Right ventricle myocardium inferior (tissue), 1 donor: ENCODE measurements at regions not wholly inside any gene's neighbourhood (a gene's known extent, or its start where the extent isn't known, plus 50 kb on each side); places are given as distances from the start of the nearest gene placed in this dataset.

Experiments used
- ATAC-seq: fragments of 200-7000 bp; cut with Tn5 transposase; one replicate; pipeline ENCODE4 v1.9.1; 2020; ENCODE audit warnings: mild to moderate bottlenecking, moderate library complexity
- DNase-seq: peaks from one replicate; pipeline ENCODE4 v3.0.0; 2021; ENCODE audit errors: missing footprints
- intact Hi-C: fragments of 100-400 bp; cut with DNase I; formaldehyde crosslinking; loops from one replicate; pipeline ENCODE4 v1.11.0; 2022
- donor health status: DM: no; HTN: yes; CAD: no; lungs with severe emphysema.

DNA sequence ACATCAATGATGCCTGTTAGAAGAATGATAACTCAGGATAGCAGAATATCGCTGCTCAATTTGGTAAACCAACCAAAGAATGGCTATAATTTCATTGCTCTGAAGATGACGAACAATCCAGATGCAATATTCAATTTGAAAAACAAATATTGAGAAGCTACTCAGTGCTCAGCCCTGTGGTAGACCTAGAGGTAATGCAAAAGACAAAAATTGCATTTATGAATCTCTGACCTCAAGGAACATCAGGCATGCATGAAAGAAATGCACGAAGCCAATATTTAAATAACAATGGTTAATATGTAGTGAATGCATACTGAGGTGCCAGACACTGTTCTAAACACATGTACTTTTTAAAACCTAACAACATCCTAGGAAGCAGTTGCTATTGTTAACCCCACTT, 298.6 kb upstream of the TMTC1 start:
- ATAC-seq (no peak), DNase-seq (no peak)
- intact Hi-C loops: no loop called here

DNA sequence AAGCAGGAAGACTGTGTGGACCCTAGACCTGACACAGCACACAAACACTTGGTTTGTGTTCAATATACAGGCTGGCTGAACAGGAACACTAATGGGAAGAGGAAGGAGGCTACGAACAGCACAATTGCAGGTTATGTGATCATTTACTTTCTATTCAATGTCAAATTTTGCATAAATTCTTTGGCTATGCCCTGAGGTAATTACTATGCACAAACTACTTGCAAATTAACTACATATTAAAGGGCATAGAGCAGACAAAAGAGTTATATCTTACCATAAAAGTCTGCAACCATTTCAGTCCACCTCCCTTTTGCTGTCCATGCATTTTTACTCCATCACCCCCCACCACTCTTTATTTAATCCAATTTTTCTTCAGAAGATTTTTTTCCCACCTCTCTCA, 291.2 kb upstream of the TMTC1 start:
- intact Hi-C loops: no loop called here
- no peak for DNase-seq
- ATAC-seq: no peak

DNA sequence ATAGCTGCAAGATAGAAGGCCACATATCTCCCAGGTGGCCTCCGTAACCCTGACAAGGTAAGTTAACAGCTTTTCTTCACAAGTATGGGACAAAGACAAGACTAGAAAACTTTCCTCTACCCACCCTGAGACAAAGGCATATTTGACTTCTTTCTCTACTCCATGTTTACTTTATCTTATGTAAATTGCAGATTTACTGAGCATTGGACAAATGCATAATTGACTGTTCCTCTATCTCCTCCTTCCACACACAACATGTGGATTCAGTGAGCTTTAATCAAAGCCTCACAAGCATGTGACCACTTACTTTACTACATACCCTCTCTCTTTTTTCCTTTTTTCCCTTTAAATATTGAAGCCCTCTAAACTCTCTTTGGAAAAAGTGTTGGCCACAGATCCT, 289.1 kb upstream of the TMTC1 start:
- ATAC-seq (no peak), DNase-seq (no peak)
- intact Hi-C loops: no loop called here

DNA sequence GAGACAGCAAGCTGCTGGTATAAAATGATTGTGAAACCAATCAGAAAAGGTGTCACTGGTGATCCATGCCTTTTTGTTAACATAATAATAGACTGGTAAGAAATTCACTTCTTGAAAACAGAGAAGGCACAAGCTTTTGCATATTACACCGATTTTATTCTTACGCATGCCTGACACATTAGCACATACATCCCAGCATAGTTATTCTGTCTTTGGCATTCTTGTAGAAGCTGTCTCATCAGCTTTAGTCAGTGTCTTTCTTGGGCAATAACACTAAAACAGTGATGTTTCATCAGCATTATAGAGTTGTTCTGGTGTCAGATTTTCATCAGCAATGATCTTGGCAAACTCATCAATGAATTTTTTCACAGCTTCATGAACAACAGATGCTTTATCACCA, 283.4 kb upstream of the TMTC1 start:
- intact Hi-C loops: no loop called here
- no peak for DNase-seq
- ATAC-seq: no peak

DNA sequence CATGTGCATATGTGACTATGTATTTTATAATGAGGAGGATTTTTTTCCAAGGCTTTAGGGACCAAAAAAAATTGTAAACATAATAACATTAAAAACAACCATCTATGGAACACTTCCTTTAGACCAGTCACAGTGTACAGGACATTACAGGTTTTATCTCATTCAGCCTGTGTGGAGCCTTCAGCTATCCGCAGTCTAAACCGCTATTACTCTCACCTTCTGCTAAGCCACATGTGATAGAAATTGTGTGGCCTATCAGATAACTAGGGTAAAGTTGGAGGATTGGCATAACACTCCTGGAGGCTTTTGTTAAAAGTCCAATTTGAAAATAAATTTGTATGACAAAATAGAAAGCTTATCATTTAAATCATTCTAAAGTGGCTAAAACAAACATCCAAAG, 281.2 kb upstream of the TMTC1 start:
- DNase-seq: no peak
- intact Hi-C loops: no loop called here
- ATAC-seq: no peak

DNA sequence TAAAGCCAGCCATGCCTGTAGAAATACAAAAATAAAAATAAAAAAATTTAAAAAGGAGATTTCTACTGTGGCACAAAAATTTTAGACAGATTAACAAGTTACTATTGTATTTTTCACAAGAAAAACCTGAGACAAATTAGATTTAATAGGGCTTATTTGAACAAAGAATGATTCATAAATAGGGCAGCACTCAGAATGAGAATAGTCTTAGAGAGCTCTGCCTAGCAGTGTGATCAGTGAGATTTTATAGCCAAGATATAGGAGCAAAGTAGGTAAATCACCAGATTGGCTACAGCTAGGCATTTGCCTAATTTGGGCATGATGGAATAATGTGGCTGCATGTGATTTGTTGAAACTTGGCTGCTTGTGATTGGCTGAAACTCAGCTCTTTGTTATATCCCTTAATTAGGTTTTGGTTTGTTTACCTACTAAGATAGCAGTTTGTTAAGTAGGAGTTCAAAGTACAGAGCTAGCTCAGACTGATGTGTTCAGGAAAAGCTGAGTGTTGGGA, 279.7 kb upstream of the TMTC1 start:
- ATAC-seq: no peak
- intact Hi-C loops: no loop called here
- no peak for DNase-seq

DNA sequence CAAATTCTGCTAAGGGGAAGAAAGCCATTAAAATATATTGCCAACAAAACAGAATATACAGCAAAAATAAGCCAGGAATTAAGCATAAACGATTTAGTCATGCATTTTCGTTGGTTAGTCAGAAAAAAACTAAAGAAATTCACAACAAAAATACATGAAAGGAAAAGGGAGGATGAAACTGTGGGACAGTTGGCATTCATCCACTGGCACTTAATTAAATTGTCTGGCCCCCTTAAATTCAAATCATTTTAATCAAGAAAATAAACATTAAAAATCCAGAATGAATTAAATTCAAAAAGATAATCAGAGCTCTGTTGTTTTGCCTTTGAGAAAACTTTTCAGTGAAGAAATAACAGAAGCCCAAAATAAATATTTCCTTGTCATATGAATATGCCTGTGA, 264.6 kb upstream of the TMTC1 start:
- intact Hi-C loops: no loop called here
- DNase-seq: no peak
- ATAC-seq: no peak

DNA sequence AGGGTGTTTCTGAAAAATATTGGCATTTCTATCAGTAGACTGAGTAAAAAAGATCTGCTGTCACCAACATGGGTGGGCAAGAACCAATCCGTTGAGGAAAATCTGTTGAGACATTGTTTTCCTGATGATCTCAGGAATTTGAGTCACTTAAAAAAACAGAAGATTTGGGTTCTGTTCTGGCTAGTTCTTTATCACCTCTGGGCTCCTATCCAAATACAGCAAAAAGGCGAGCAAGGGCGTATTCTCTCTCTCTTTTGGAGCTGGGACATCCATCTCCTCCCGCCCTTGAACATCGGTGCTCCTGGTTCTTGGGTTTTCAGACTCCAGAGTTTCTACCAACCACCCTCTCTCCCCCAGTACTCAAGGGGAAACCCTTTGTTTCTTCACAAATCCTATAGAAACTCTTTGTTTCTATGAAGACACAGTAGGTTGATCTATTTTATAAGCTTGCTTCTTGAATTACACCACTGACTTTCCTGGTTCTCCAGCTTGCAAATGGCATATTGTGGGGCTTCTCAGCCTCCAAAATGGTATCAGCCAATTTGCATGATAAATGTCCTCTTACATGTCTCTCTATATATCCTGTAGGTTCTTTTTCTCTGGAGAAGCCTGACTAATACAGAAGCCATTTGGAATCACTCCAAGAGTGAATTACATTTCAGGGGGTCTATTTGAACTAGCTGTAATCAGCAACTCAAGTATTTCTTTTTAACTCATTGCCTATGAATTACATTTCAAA, 263.9 kb upstream of the TMTC1 start:
- DNase-seq: no peak
- intact Hi-C loops: no loop called here
- ATAC-seq: no peak

DNA sequence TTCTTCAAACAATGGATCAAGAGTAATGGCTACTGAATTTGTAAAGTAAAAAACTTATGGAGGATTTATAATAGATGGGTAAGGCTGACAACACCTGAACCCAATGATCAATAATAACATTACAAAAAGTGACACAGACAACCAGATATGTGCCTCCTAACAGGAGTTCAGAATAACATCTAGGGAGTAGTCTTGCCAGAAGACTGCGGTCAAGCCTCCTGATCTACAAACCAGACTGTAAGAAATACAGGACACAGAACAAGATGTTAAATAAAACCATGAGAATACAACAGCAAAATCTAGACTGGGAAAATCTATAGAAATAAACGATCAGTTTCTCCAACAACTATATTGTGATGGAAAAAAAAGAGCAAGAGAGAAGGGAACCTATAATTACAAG, 262.6 kb upstream of the TMTC1 start:
- intact Hi-C loops: no loop called here
- no peak for ATAC-seq
- DNase-seq: no peak

DNA sequence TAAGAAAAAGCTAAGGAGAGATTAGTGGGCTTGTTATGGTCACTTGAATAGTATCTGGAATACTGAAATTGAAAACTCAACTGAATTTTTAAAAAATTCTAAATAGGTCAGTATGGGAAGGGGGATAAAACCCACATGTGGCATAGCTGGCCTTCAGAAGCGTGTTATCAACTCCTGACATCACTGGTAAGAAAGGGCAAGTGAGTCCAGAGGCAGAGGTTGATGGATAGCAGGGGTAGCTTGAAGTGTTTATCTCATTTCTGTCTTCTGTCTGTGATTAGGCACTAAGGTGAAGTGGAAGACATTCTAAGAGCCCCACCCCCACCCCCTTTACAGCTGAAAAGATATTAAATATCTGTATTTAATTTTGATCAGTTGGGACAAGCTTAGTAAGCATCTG, 261.4 kb upstream of the TMTC1 start:
- ATAC-seq: no peak
- DNase-seq: no peak
- intact Hi-C loops: no loop called here

DNA sequence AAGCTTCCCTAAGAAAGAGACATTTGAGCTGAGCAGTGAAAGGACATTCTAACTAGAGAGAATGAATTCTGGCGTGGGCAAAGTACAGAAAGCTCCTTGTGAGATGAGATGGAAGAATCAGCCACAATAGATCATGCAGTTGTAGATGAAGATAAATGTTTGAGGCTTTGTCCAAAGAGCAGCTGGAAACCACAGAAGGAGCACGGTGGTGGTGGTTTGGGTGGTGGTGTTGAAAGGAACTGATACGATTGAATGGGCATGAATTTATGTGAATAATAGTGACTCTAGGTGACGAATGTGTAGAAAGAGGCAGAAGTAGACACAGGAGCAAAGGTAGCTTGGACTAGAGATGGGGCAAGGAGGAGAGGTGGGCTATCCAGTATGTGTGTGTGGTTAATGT, 260.5 kb upstream of the TMTC1 start:
- DNase-seq (no peak), ATAC-seq (no peak)
- intact Hi-C loops: no loop called here

DNA sequence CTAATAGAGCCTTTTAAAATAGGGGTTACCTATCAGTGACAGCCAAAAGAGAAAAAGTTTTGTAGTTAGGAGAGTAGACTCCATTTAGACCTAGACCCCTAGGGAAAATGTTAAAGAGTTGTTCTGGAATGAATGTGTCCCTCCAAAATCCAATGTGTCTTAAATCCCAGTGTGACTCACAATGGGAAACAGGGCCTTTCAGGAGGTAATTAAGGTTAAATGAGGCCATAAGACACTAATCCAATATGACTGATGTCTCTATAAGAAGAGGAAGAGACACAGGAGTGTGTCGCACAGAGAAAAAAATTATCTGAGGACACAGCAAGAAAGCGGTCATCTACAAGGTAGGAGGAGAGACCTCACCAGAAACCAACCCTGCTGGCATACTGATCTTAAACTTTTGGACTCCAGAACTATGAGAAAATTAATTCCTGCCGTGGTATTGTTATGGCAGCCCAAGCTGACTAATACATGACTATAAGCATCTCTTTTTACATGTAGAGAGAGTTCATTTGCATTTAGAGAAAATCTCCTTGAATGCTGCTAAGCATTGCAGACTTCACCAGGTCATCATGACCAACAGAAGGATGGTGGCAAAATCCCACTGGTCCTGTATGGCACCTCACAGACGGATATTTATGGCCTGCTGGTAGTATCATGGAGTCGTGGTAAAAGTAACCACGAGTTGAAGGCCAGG, 259.6 kb upstream of the TMTC1 start:
- ATAC-seq: no peak
- no peak for DNase-seq
- intact Hi-C loops: no loop called here

DNA sequence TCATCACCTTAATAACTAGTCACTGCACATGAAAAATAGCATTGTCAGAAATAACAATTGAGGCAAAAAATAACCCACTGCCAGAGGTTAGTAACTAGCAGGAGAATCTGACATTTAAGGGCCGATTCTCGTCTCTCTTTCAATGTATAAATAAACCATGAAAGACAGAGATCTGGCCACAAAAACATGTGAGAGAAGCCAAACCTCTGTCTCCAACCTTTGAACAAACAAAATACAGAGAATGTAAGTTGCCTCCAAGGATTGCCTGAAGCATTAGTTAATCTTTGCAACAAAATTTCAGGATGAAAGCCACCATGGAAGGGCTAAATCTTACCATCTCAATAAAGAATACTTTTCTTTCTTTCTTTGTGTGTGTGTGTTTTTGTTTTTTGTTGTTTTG, 257.4 kb upstream of the TMTC1 start:
- no peak for ATAC-seq
- intact Hi-C loops: no loop called here
- DNase-seq: no peak

DNA sequence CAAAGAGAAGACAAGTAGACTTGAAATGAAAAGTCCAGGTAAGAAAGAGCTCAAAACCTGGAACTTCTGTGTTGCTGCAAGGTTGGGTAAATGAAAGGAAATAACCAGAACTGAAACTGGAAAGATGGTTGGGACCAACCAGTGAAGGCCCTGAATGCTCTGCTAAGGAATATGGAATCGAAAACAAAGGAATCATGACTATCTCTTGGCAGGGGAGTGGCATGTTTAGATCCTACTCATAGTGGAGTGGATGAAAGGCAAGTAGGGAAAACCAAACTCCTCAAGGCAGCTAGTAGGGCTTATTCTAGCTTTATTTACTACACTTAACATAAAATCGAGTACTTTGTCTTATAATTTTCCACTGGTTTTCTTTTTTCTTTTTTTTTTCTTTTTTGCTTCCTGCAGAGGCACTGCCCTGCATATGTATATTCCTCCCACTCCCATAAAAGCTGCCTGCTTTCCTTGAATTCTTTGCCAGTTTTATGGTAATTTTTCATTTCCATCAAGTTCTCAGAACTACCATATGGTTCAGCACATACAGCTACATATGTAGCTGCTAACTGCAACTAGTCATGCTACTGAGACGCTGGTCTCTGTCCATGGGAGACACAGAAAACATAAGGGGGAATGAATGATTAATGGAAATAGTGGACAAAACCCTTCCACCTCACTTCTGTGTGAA, 247.1 kb upstream of the TMTC1 start:
- intact Hi-C loops: no loop called here
- ATAC-seq: no peak
- no peak for DNase-seq

DNA sequence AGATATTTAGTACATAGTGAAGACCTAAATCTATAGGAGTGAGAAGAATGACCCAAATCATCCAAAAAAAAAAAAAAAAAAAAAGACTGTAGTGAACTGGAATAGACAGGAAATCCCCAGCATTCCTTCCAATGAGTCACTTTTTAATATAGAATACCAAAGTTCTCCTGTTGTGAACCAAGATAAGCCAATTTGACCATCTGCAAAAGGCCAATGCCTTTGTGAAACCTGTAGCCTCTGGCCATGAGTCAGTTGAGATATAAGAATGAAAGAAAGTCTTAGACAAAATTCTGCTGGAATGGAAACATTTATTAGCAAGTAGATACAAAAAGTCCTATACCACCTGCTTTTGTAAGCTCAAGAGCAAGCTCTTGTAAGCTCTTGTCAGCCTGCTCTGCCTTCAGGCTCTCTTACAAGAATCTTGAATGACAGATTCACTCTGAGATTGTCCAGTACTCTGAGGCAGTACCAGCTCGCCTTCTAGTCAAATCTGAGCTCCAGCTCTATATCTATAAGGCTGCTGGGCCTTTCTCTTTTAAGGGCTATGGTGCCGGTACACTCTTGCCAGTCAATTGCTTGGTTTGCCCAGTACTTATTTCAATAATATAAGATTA, 243.0 kb upstream of the TMTC1 start:
- no peak for ATAC-seq
- intact Hi-C loops: no loop called here
- no peak for DNase-seq

DNA sequence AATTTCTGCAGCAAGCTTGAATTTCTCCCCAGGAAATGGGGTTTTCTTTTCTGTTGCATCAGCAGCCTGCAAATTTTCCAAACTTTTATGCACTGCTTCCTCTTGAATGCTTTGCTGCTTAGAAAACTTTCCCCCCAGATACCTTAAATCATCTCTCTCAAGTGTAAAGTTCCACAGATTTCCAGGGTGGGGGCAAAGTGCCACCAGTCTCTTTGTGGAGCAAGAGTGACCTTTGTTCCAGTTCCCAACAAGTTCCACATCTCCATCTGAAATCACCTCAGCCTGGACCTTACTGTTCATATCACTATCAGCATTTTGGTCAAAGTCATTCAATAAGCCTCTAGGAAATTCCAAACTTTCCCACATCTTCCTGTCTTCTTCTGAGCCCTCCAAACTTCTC, 241.6 kb upstream of the TMTC1 start:
- no peak for ATAC-seq
- intact Hi-C loops: no loop called here
- no peak for DNase-seq

DNA sequence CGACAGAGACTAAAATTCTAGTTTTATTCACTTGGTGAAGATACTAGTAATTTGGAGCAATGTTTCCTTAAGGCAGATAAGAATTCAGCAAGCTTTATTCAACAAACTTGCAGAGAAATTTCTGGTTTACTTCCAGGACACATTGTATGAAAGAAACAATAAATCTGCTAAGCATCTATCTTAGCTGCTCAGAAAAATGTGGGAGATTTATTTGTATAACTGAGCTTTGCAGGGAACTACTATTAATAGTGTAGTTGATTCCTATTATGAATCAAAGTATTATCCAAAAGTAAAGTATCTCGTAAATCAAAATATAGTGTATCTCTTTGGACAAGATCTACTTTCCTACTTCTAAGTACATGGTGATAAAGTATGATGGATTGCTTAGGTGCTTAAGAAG, 239.4 kb upstream of the TMTC1 start:
- intact Hi-C loops: no loop called here
- no peak for ATAC-seq
- DNase-seq: no peak

DNA sequence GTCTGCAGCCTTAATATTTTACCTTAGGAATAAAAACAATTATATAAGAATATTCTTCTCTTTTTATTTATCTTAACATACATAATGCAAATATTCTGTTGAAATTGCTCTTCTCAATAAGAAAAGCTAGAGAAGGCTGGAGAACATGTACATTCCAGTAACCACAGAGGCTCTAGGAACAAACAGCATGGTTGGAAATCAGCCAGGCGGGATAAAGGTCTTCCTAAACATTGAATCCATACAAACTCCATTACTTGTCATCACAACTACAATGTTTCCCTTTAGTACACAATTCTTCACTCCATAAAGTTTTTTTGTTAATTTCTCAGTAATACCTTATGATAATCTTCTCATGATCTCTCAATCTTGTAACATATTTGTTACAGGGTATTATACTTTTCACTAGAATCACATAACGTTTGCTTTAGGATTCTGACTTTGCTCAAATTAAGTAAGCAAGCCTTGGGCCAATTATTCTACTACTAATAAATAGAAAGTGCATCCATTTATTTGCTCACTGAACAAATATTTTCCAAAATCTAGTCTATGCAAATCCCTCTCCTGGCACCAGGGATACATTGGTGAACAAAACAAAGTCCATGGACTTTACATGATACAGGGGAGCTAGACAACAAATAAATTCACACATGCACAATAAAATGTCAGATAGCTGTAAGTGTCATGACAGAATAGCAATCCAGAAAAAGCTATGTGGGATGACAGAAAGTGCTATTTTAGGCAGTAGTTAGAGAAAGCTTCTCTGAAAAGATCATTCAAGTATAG, 237.5 kb upstream of the TMTC1 start:
- intact Hi-C loops: no loop called here
- ATAC-seq (no peak), DNase-seq (no peak)
